Caki2 (cell line): ENCODE measurements at regions not wholly inside any gene's neighbourhood (a gene's known extent, or its start where the extent isn't known, plus 50 kb on each side); places are given as distances from the start of the nearest gene placed in this dataset.
"Not testable (repeated sequence)": the region's sequence is repeated elsewhere in the genome, so short reads cannot be mapped to it uniquely, and the experiment has no call there.

Experiments
- DNase-seq: peaks from one replicate; pipeline ENCODE4 v3.0.0-alpha.2; 2015; ENCODE audit warnings: low read depth
- in situ Hi-C: cut with HindIII; loops from 2 replicates; pipeline ENCODE4 v1.10.0; 2016; ENCODE audit warnings: low sequenced_read_pairs, low pct_unique_long_range_greater_than_20kb, mixed read lengths

DNA sequence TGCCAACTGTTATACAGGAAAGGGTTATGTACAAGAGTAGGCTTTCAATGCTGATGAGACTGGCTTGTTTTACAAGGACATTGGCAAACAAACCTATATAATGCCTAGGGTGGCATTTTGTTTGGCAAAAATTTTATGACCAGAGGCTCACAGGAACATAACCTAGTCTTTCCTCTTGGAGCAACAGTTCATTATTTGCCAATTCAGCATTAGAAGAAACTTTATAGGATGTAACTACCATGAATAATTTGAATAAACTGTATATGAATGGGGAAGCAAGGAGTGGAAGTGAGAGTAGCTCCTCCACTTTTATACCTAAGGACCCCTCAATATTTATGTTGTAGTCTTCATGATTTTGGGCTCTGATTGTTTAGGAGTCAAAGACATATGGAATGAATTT, 103.9 kb upstream of the WAC start:
- in situ Hi-C loops = no loop called here
- DNase-seq = no peak

DNA sequence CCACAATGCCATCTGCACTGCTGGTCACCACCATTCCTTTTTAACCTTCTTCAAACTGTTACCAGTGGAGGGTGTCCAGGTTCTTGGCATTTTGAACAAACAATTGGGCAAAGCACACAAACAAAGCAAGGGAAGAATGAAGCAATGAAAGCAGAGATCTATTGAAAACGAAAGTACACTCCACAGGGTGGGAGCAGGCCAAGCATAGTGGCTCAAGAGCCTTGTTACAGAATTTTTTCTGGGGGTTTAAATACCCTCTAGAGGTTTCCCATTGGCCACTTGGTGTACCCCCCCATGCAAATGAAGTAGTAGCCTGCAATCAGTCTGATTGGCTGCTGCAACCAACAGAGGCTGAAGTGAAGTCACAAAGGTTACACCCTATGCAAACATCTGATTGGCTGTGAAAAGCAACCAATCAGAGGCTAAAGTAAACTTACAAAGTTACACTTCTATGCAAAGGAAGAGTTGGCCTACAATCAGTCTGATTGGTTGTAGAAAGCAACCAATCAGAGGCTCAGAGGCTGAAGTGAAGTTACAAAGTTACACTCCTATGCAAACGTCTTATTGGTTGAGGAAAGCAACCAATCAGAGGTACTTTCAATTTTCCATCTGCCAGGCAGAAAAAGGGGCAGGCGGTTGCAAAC, 103.2 kb upstream of the WAC start:
- DNase-seq = peak; percentile 80
- in situ Hi-C loops = no loop called here

DNA sequence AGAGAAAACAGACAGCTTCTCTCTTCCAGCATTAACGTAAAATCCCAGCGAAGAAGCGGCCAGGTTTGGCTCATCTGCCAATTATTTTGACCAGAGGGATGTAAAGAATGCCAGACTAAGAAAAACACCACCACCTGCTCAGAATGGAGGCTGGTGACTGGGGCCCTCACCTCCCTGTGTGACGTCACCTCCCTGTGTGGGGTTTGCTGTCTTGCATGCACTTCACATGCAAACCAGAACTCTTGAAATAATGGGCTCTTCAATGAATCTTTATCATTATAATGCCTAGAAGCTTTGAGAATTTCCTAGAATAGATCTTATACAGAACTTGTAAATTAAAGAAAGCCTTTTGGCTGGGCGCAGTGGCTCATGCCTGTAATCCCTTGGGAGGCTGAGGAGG, 101.8 kb upstream of the WAC start:
- in situ Hi-C loops = no loop called here

GRCh38 chr10:28432210-28432676, 100.7 kb upstream of the WAC start:
- peak; percentile 64 for DNase-seq
- in situ Hi-C loops = no loop called here

More for the DNA sequence above, 101.8 kb upstream of the WAC start:
- no peak for DNase-seq

DNA sequence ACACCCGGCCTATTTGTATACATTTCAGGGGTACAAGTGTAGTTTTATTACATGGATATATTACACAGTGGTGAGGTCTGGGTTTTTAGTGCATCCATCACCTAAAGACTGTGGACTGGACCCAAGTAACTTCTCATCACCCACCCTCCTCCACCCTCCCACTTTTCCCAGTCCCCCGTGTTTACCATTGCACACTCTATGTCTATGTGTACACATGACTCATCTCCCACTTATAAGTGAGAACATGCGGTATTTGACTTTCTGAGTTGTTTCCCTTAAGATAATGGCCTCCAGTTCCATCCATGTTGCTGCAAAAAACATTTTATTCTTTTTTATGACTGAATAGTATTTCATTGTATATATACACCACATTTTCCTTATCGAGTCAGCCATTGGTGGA, 98.9 kb upstream of the WAC start:
- in situ Hi-C loops = no loop called here
- DNase-seq = no peak

DNA sequence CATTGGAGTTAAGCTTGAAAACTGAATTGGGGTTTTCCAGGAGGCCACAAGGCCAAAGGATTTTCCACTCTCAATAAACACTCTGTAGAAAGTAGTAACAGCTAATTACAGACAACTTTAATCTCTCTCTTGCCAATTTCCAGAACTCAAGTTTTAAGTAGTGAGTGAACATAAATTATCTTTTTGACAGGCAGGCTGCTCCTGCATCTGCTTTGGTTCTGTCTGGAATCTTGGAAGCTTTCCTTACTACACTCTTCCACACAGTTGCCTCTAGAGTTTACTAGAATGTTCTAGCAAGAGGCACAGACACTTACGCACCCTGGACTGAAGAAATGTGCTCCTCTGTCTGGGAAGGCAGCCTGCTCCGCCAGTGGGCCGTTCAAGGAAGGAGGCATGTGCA, 90.5 kb upstream of the WAC start:
- DNase-seq = no peak
- in situ Hi-C loops = no loop called here

DNA sequence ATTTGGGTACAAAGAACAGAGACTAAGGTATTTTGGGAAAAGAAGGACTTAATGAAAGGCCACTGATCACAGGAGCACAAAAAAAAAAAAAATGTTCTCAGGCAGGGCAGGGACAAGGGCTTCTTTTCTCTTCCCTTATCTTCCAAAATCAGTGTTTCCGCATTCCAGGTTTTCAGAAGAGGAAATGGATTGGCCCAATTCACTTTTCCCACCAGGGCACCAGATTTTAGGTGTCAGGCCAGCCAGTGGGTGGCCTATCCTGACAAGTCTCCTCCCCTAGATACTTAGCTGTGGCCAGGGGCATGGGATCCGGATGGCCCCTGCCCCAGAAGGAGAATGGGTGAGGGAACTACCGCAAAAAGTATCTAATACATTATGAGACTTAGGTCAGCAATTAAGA, 88.9 kb upstream of the WAC start:
- DNase-seq = peak; percentile 7
- in situ Hi-C loops = no loop called here

GRCh38 chr10:28445516-28445915, 87.4 kb upstream of the WAC start:
- in situ Hi-C loops = no loop called here
- peak; percentile 91 for DNase-seq

GRCh38 chr10:28449382-28449781, 83.5 kb upstream of the WAC start:
- DNase-seq = no peak
- in situ Hi-C loops = no loop called here

GRCh38 chr10:28449926-28450325, 83.0 kb upstream of the WAC start:
- no peak for DNase-seq
- in situ Hi-C loops = no loop called here

DNA sequence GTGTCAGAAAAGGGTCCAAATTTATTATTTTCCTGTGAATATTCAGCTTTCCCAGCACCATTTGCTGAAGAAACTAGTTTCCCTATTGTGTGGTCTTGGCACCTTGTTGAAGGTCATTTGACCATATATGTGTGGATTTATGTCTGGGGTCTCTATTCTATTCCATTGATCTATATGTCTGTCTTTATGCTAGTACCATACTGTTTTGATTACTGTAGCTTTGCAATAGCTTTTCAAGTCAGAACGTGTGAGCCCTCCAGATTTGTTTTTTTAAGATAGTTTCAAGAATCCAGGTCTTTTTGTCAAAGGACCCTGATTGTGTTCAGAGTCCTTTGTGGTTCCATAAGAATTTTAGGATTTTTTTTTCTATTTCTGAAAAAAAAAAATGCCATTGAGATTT, 79.0 kb upstream of the WAC start:
- in situ Hi-C loops = no loop called here

GRCh38 chr10:28457110-28457509, 75.8 kb upstream of the WAC start:
- in situ Hi-C loops = no loop called here
- DNase-seq = no peak

More for the DNA sequence above, 79.0 kb upstream of the WAC start:
- no peak for DNase-seq

DNA sequence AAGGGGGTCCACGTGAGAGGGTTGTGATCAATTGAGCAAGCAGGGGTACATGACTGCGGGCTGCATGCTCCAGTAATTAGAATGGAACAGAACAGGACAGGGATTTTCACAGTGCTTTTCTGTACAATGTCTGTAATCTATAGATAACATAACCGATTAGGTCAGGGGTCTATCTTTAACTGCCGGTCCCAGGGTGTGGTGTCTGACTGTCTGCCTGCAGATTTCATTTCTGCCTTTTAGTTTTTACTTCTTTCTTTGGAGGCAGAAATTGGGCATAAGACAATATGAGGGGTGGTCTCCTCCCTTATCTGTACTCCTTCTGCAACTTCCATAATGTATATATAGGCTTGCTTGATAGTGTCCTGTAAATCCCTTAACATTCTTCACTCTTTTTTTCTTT, 75.0 kb upstream of the WAC start:
- in situ Hi-C loops, DNase-seq: not testable (repeated sequence)

- in situ Hi-C loops = no loop called here
- DNase-seq = no peak
Measured at GRCh38 chr10:28459453-28460144, 73.3 kb upstream of the WAC start.

GRCh38 chr10:28463141-28463540, 69.8 kb upstream of the WAC start:
- no peak for DNase-seq
- in situ Hi-C loops = no loop called here

DNA sequence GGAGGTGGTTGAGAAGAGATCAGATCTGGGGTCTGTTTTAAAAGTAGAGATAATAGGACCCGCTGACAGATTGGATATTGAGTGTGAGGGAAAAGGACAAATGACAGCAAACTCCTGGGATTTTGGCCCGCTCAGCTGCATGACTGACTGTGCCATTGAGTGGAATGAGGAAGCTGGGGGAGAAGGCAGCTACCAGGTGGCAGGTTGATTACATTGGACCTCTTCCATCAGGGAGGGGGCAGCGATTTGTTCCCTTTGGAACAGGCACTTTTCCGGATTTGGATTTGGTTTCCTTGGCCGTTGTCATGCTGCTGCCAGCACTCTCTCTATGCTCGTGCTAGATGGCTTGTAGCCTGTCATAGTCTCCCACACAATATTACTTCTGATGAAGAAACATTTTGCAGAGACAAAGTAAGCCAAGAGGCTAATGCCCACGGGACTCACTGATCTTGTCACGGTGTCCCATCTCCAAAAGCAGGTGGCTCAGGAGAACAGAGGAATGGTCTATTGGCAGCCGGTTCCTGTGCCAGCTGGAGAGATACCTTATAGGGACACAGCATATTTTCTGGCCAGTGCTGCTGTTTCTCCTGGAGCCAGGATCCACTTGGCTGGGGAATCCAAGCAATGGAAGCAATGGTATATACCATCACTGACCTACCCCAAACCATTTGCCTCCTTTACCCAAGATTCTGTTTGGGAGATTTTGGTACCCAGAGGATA, 69.1 kb upstream of the WAC start:
- DNase-seq = no peak
- in situ Hi-C loops = no loop called here

DNA sequence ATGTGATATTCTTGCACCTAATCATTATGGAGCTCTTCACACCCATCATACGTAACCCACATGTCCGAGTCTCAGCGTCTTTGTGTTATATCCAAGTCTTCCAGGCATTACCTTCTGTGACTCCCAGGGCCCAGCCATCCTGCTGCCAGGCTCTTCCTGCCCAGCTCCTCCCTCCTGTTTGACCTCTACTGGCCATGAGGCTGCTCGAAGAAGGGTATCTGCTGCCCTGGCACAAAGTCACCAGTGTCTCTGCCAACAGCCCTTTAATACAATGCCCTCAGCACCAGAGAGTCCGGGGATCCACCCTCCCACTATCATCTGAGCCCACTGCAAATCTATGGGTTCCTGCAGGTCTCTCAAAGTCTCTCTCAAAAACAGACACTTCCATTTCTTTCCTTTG, 65.3 kb upstream of the WAC start:
- in situ Hi-C loops = no loop called here
- no peak for DNase-seq

DNA sequence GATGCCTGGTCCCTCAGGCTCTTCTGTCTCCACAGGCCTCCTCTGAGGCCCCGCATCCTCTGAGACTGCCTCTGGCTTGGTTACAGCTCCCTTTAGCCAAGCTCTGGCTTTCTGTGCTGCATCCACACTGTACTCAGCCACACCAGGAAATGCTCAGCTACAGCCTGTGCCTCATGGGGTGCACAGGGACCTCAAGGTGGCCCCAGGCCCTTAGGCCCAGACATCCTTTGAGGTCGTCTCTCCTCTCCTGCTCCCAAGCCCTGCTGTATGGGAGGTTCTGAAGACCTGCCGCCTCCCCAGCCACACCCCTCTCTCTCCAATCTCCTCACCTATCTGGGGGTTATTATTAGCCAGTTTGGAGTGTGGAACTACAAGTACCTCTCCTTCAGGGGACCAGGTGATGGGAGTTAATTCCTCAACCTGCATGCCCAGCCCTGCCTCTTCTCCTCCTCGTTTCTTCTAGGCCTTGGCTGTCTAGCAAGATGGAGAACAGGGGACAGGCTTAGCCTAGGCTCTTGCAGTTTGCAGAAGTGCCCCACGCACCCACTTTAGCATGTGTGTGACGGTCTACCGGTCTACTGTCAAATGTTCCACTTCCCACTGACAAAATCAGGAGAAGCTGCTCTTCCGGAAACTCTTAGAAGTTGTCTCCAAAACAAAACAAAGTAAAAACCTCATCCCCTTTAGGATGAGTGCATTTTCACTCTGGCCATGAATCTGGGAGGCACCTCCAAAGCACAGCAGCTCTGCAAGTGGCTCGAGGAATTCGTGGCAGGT, 64.0 kb upstream of the WAC start:
- no peak for DNase-seq
- in situ Hi-C loops = no loop called here
